Calu3 (cell line): ENCODE measurements at regions not wholly inside any gene's neighbourhood (a gene's known extent, or its start where the extent isn't known, plus 50 kb on each side); places are given as distances from the start of the nearest gene placed in this dataset.

ENCODE experiments used
- BruUV-seq: library from RNA; stranded (reverse); fragments of 400-500 nt; replicated peaks from 2 replicates; lab custom pipeline; 2021; lab: Mats Ljungman, UMichigan
- CTCF ChIA-PET: fragments of 300-600 bp; sonication (Branson Sonifier 250); formaldehyde crosslinking; loops from one replicate; lab custom pipeline; 2022; ENCODE audit warnings: antibody characterized with exemption; lab: Charles Lee
- DNase-seq: peaks from one replicate; pipeline ENCODE4 v3.0.0; 2022
- H3K27ac Mint-ChIP-seq: one replicate; pipeline ENCODE4 v1.8.0; 2022; ENCODE audit warnings: mixed read lengths; ENCODE audit not compliant: unreplicated experiment
- H3K27me3 Mint-ChIP-seq: one replicate; pipeline ENCODE4 v1.8.0; 2022; ENCODE audit warnings: mixed read lengths; ENCODE audit not compliant: unreplicated experiment
- H3K36me3 Mint-ChIP-seq: one replicate; pipeline ENCODE4 v1.8.0; 2022; ENCODE audit warnings: mild to moderate bottlenecking, moderate library complexity, mixed read lengths; ENCODE audit not compliant: insufficient read depth, unreplicated experiment
- H3K4me1 Mint-ChIP-seq: one replicate; pipeline ENCODE4 v1.8.0; 2022; ENCODE audit warnings: mild to moderate bottlenecking, low read depth, mixed read lengths; ENCODE audit not compliant: unreplicated experiment
- H3K4me3 Mint-ChIP-seq: one replicate; pipeline ENCODE4 v1.8.0; 2022; ENCODE audit warnings: mild to moderate bottlenecking, low read depth, moderate library complexity, mixed read lengths; ENCODE audit not compliant: unreplicated experiment
- H3K9me3 Mint-ChIP-seq: one replicate; pipeline ENCODE4 v1.8.0; 2022; ENCODE audit warnings: low read depth, mixed read lengths; ENCODE audit not compliant: unreplicated experiment
- CTCF ChIP-seq: fragments of 200-600 bp; IDR thresholded peaks from one replicate; pipeline ENCODE4 v1.8.0; 2022; ENCODE audit warnings: antibody characterized with exemption; ENCODE audit not compliant: unreplicated experiment
- intact Hi-C: fragments of 100-400 bp; cut with micrococcal nuclease; formaldehyde crosslinking; loops from one replicate; pipeline ENCODE4 v1.10.0; 2022; ENCODE audit not compliant: unreplicated experiment

GRCh38 chr20:12821249-12821648, 187.5 kb upstream of the SPTLC3 start:
- no peak overlapping the region for H3K4me3 Mint-ChIP-seq
- no peak for TF ChIP-seq CTCF
- intact Hi-C loops, result no loop called here
- BruUV-seq, result no TSS peak
- H3K27ac Mint-ChIP-seq, result no peak overlapping the region
- DNase-seq, result no peak
- no peaks in the 10 kb centered on the region for H3K9me3 Mint-ChIP-seq
- CTCF ChIA-PET, result interaction anchor here (0.7 kb wide), 1 partner anchor 44 kb away, joined by 3 read pairs; no protein-coding TSS in a partner anchor
- H3K36me3 Mint-ChIP-seq, result no peaks in the 10 kb centered on the region
- peaks cover 57% of the 10 kb centered on the region for H3K27me3 Mint-ChIP-seq
- no peaks in the 10 kb centered on the region for H3K4me1 Mint-ChIP-seq

- Mint-ChIP-seq H3K27me3 (peaks cover 60% of the 10 kb centered on the region), H3K4me3 (no peak overlapping the region), H3K27ac (no peak overlapping the region), H3K9me3 (no peaks in the 10 kb centered on the region), H3K4me1 (no peaks in the 10 kb centered on the region), H3K36me3 (no peaks in the 10 kb centered on the region)
- intact Hi-C loops, result no loop called here
- no peak for TF ChIP-seq CTCF
- no TSS peak for BruUV-seq
- no peak for DNase-seq
- CTCF ChIA-PET, result no interaction called here
These were observed 185.0 kb upstream of the SPTLC3 start for GRCh38 chr20:12823734-12824133.

DNA sequence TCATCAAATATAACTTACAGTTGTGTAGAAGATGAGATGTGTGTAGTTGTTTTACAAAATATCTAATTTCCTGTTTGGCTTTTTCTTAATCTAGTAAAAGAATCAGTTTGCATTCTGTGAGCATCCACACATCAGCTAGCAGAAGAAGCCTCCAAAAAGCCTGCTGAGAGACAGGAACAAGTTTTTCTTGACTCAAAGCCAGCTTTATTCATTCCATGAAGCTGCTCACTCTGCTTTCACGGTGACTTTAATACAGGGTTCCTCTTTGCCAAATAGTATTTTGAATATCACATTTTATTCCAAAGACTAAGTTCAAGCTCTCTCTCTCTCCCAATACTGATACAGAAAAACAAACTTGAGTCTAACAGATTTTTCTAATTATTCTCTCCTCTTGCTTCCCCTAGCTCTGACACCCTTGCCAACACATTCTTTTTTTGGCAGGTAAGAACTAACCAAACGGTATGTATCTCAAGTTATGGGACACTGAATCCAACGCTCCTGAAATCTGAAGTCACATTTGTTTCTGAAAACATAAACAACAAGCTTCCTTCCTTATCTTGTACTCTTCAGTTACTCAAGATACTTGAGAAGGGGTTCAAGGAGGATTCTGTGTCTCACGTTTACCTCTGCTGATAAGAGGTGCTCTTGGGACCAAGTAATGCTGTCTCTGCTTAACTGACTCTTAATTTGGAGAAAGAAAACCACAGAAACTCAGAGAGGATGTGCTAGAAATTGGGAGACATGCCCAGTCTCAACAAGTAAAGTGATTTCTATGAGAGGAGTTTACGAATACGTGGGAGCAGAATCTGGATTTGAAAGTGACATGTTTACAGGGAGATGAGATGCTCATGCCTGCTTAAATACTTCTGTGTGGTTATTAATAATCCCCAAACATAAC, 184.2 kb upstream of the SPTLC3 start:
- no TSS peak for BruUV-seq
- intact Hi-C loops, result no loop called here
- CTCF ChIA-PET, result no interaction called here
- Mint-ChIP-seq H3K27me3 (peaks cover 60% of the 10 kb centered on the region), H3K36me3 (no peaks in the 10 kb centered on the region), H3K4me1 (no peaks in the 10 kb centered on the region), H3K4me3 (no peak overlapping the region), H3K9me3 (no peaks in the 10 kb centered on the region), H3K27ac (no peak overlapping the region)
- no peak for TF ChIP-seq CTCF
- DNase-seq, result no peak

- peaks cover 60% of the 10 kb centered on the region for H3K27me3 Mint-ChIP-seq
- DNase-seq, result no peak
- H3K9me3 Mint-ChIP-seq, result no peaks in the 10 kb centered on the region
- no peaks in the 10 kb centered on the region for H3K36me3 Mint-ChIP-seq
- intact Hi-C loops, result no loop called here
- H3K27ac Mint-ChIP-seq, result no peak overlapping the region
- no peak overlapping the region for H3K4me3 Mint-ChIP-seq
- CTCF ChIA-PET, result no interaction called here
- no peak for TF ChIP-seq CTCF
- H3K4me1 Mint-ChIP-seq, result no peaks in the 10 kb centered on the region
- no TSS peak for BruUV-seq
These were observed 183.6 kb upstream of the SPTLC3 start for GRCh38 chr20:12825226-12825595.
